Panc1 (cell line): ENCODE measurements at regions not wholly inside any gene's neighbourhood (a gene's known extent, or its start where the extent isn't known, plus 50 kb on each side); places are given as distances from the start of the nearest gene placed in this dataset.

Source experiments
- ATAC-seq: fragments of 200-7000 bp; cut with Tn5 transposase; 2 replicates; pipeline ENCODE4 v1.9.1; 2020; ENCODE audit warnings: mild to moderate bottlenecking, moderate library complexity
- BruUV-seq: library from RNA; stranded (reverse); fragments of 400-500 nt; replicated peaks from 2 replicates; lab custom pipeline; 2021; lab: Mats Ljungman, UMichigan
- CTCF ChIA-PET: fragments of 300-600 bp; sonication (Branson Sonifier 250); formaldehyde crosslinking; loops from one replicate; lab custom pipeline; 2022; ENCODE audit warnings: antibody characterized with exemption; lab: Charles Lee
- POLR2A ChIA-PET: fragments of 300-600 bp; sonication (Branson Sonifier 250); formaldehyde crosslinking; loops from one replicate; lab custom pipeline; 2022; ENCODE audit warnings: antibody characterized with exemption; lab: Charles Lee
- DNase-seq: peaks from one replicate; pipeline ENCODE4 v3.0.0-alpha.2; 2010; ENCODE audit warnings: low read depth, low spot score
- H3K27ac ChIP-seq: 2 replicates; pipeline ENCODE4 v1.5.1; 2011; ENCODE audit warnings: mild to moderate bottlenecking, low read length, inconsistent platforms
- H3K27me3 ChIP-seq: fragments of 200-500 bp; sonication (Bioruptor generic); 2 replicates; pipeline ENCODE4 v1.6.0; 2014; ENCODE audit warnings: low read length, inconsistent platforms; ENCODE audit not compliant: control insufficient read depth, insufficient read depth
- H3K36me3 ChIP-seq: fragments of 200-500 bp; sonication (Bioruptor generic); 2 replicates; pipeline ENCODE4 v1.5.1; 2014; ENCODE audit warnings: inconsistent platforms, mild to moderate bottlenecking, low read length, moderate library complexity; ENCODE audit not compliant: control insufficient read depth, insufficient read depth
- H3K4me1 ChIP-seq: 2 replicates; pipeline ENCODE4 v1.5.1; 2011; ENCODE audit warnings: inconsistent platforms, mild to moderate bottlenecking, low read length, moderate library complexity; ENCODE audit not compliant: control insufficient read depth, insufficient read depth
- H3K4me3 ChIP-seq, 2 experiments: 2 replicates each; pipeline ENCODE4 v1.5.1; 2011 to 2012; ENCODE audit warnings: low read depth in 2 of 2, low read length in 2 of 2, mild to moderate bottlenecking in 2 of 2, inconsistent platforms in 1 of 2, moderate library complexity in 1 of 2
- H3K9me3 ChIP-seq: fragments of 200-500 bp; sonication (Bioruptor generic); 2 replicates; pipeline ENCODE4 v1.5.1; 2014; ENCODE audit warnings: low read depth, mild to moderate bottlenecking, inconsistent platforms, low read length, moderate library complexity; ENCODE audit not compliant: control insufficient read depth, insufficient read depth
- CTCF ChIP-seq: fragments of 450-650 bp; IDR thresholded peaks from 2 replicates; pipeline ENCODE4 v1.5.1; 2017; ENCODE audit warnings: mild to moderate bottlenecking
- POLR2AphosphoS5 ChIP-seq: IDR thresholded peaks from 2 replicates; pipeline ENCODE4 v1.6.1; 2012; ENCODE audit warnings: mild to moderate bottlenecking, low read depth, low read length, moderate library complexity
- SIN3A ChIP-seq: IDR thresholded peaks from 2 replicates; pipeline ENCODE4 v1.6.1; 2012; ENCODE audit warnings: low read depth, mild to moderate bottlenecking, low read length, moderate library complexity, borderline replicate concordance; ENCODE audit not compliant: insufficient read depth
- TCF7L2 ChIP-seq: IDR thresholded peaks from 2 replicates; pipeline ENCODE4 v1.6.1; 2011; ENCODE audit warnings: mild to moderate bottlenecking, low read depth, low read length, inconsistent platforms
- in situ Hi-C: cut with HindIII; loops from 2 replicates; pipeline ENCODE4 v1.10.0; 2016; ENCODE audit warnings: low sequenced_read_pairs, low pct_unique_long_range_greater_than_20kb
- intact Hi-C: fragments of 100-400 bp; cut with micrococcal nuclease; formaldehyde crosslinking; loops from one replicate; pipeline ENCODE4 v1.10.0; 2022; ENCODE audit not compliant: unreplicated experiment
- TF ChIP-seq, protein P1 (sequence below), 2 experiments: IDR thresholded peaks; 2 replicates each; pipeline ENCODE4 v1.6.1; 2011 to 2012; ENCODE audit warnings: low read depth in 2 of 2, control low read depth in 1 of 2, low read length in 1 of 2, mild to moderate bottlenecking in 1 of 2, moderate library complexity in 1 of 2; ENCODE audit not compliant: insufficient read depth in 1 of 2

DNA sequence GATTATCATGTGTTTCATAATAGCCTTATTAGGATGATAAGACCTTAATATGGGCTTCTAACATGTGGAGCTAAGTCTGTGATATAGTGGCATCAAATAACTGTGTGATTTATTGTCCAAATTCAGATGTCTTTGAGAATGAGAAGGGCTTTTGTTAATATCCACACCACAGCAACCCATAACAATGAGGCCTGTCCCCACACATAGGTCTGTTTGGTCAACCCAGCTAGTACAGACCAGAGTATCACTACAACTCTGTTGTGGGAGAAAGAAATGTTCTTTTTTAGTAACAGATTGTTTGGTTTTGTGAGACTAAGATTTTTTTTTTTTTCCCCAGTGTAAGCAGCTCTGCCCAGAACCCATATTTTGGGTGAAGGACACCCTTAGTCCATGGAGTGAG, 439.2 kb downstream of the PIK3C3 start:
- Histone ChIP-seq H3K36me3 (no peaks in the 10 kb centered on the region), H3K27ac (no peak overlapping the region), H3K4me3 (no peak overlapping the region), H3K9me3 (no peaks in the 10 kb centered on the region), H3K4me1 (no peaks in the 10 kb centered on the region), H3K27me3 (no peaks in the 10 kb centered on the region)
- no TSS peak for BruUV-seq
- ChIA-PET POLR2A (no interaction called here), CTCF (no interaction called here)
- ATAC-seq = no peak
- in situ Hi-C loops = no loop called here
- TF ChIP-seq SIN3A (no peak), CTCF (no peak), POLR2AphosphoS5 (no peak), TCF7L2 (no peak)
- TF ChIP-seq, protein P1, sequence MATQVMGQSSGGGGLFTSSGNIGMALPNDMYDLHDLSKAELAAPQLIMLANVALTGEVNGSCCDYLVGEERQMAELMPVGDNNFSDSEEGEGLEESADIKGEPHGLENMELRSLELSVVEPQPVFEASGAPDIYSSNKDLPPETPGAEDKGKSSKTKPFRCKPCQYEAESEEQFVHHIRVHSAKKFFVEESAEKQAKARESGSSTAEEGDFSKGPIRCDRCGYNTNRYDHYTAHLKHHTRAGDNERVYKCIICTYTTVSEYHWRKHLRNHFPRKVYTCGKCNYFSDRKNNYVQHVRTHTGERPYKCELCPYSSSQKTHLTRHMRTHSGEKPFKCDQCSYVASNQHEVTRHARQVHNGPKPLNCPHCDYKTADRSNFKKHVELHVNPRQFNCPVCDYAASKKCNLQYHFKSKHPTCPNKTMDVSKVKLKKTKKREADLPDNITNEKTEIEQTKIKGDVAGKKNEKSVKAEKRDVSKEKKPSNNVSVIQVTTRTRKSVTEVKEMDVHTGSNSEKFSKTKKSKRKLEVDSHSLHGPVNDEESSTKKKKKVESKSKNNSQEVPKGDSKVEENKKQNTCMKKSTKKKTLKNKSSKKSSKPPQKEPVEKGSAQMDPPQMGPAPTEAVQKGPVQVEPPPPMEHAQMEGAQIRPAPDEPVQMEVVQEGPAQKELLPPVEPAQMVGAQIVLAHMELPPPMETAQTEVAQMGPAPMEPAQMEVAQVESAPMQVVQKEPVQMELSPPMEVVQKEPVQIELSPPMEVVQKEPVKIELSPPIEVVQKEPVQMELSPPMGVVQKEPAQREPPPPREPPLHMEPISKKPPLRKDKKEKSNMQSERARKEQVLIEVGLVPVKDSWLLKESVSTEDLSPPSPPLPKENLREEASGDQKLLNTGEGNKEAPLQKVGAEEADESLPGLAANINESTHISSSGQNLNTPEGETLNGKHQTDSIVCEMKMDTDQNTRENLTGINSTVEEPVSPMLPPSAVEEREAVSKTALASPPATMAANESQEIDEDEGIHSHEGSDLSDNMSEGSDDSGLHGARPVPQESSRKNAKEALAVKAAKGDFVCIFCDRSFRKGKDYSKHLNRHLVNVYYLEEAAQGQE (IDR thresholded peaks at IDR 0.05; ENCODE audit: insufficient read depth in 1 of 2, low read depth in 2 of 2, low read length in 1 of 2) = no peak
- intact Hi-C loops = no loop called here
- DNase-seq = no peak

DNA sequence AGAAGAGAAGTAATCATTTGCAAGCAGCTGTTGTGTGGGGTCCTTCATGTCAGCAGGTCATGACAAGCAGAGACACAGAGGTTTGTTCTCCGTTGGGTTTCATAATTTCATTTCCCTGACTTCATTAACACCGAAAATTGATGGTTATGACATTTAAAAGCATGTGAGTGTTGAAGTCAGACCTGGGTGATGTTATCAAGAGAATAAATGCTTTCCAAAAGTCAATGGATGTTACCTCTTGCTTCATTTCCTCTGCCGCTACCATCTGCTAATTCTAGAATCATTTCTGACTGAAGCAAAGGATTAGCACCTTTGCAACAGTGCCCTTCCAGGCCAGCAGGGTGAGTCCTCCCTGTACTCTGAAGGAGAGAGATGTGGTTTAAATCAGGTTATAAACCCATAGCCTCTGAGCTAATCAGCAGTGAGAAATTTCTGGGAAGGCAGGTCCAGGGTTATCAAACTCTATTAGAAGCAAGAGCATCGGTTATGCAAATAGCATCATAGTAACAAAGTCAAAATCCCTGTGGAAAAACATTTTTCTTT, 446.2 kb downstream of the PIK3C3 start:
- DNase-seq (no peak), ATAC-seq (no peak)
- Histone ChIP-seq H3K27me3 (no peaks in the 10 kb centered on the region), H3K4me1 (no peaks in the 10 kb centered on the region), H3K4me3 (no peak overlapping the region), H3K36me3 (no peaks in the 10 kb centered on the region), H3K27ac (no peak overlapping the region), H3K9me3 (no peaks in the 10 kb centered on the region)
- in situ Hi-C loops (no loop called here), intact Hi-C loops (no loop called here)
- TF ChIP-seq TCF7L2 (no peak), POLR2AphosphoS5 (no peak), CTCF (no peak), SIN3A (no peak)
- TF ChIP-seq, protein P1 (IDR thresholded peaks at IDR 0.05; ENCODE audit: insufficient read depth in 1 of 2, low read depth in 2 of 2, low read length in 1 of 2) = no peak
- no TSS peak for BruUV-seq
- ChIA-PET POLR2A (no interaction called here), CTCF (no interaction called here)
